WTC11 (cell line): ENCODE measurements at regions not wholly inside any gene's neighbourhood (a gene's known extent, or its start where the extent isn't known, plus 50 kb on each side); places are given as distances from the start of the nearest gene placed in this dataset.
A peak's percentile ranks its signal among the peaks of the same experiment; 100 is the strongest.

ENCODE experiments used
- ATAC-seq: fragments of 200-7000 bp; cut with Tn5 transposase; 2 replicates; pipeline ENCODE4 v1.10.0; 2021; ENCODE audit warnings: mild to moderate bottlenecking, moderate library complexity
- CTCF ChIA-PET: fragments of 300-600 bp; sonication (Branson Sonifier 250); formaldehyde crosslinking; loops from one replicate; lab custom pipeline; 2021; ENCODE audit warnings: antibody characterized with exemption; lab: Charles Lee
- POLR2A ChIA-PET: fragments of 350-600 bp; sonication (Branson Sonifier 250); formaldehyde crosslinking; loops from one replicate; lab custom pipeline; 2021; ENCODE audit warnings: antibody characterized with exemption; lab: Charles Lee
- DNase-seq: peaks from one replicate; pipeline ENCODE4 v3.0.0; 2021; ENCODE audit warnings: low spot score
- H3K27ac Mint-ChIP-seq: 2 replicates; pipeline ENCODE4 v1.8.0; 2021; ENCODE audit warnings: mixed read lengths
- H3K27me3 Mint-ChIP-seq: 2 replicates; pipeline ENCODE4 v1.8.0; 2021; ENCODE audit warnings: low read depth, mild to moderate bottlenecking, moderate library complexity, mixed read lengths
- H3K36me3 Mint-ChIP-seq: 2 replicates; pipeline ENCODE4 v1.8.0; 2021; ENCODE audit warnings: mixed read lengths
- H3K4me1 Mint-ChIP-seq: 2 replicates; pipeline ENCODE4 v1.8.0; 2022; ENCODE audit warnings: mixed read lengths
- H3K4me3 Mint-ChIP-seq: 2 replicates; pipeline ENCODE4 v1.8.0; 2021; ENCODE audit warnings: mild to moderate bottlenecking, moderate library complexity, mixed read lengths
- H3K9me3 Mint-ChIP-seq: 2 replicates; pipeline ENCODE4 v1.8.0; 2021; ENCODE audit warnings: mixed read lengths
- AR ChIP-seq: fragments of 250-450 bp; sonication (Bioruptor Pico); IDR thresholded peaks from 2 replicates; pipeline ENCODE4 v1.9.0; 2021; ENCODE audit warnings: mild to moderate bottlenecking
- CBFB ChIP-seq: sonication (generic); formaldehyde crosslinking; IDR thresholded peaks from 2 replicates; pipeline ENCODE4 v1.8.1; 2022; ENCODE audit warnings: mild to moderate bottlenecking, low read depth, missing genetic modification reagents
- E2F1 ChIP-seq: sonication (generic); formaldehyde crosslinking; IDR thresholded peaks from 2 replicates; pipeline ENCODE4 v1.8.0; 2022; ENCODE audit warnings: mild to moderate bottlenecking, missing genetic modification reagents
- ELF4 ChIP-seq: sonication (generic); formaldehyde crosslinking; IDR thresholded peaks from 2 replicates; pipeline ENCODE4 v1.8.1; 2022; ENCODE audit warnings: low read depth, mild to moderate bottlenecking, moderate library complexity, missing genetic modification reagents
- EMX1 ChIP-seq: fragments of 250-450 bp; sonication (Bioruptor Pico); IDR thresholded peaks from 2 replicates; pipeline ENCODE4 v1.8.0; 2021; ENCODE audit warnings: mild to moderate bottlenecking
- ETV6 ChIP-seq: sonication (generic); formaldehyde crosslinking; IDR thresholded peaks from 2 replicates; pipeline ENCODE4 v1.8.1; 2022; ENCODE audit warnings: mild to moderate bottlenecking, missing genetic modification reagents
- MAX ChIP-seq: sonication (generic); formaldehyde crosslinking; IDR thresholded peaks from 2 replicates; pipeline ENCODE4 v1.8.0; 2022; ENCODE audit warnings: mild to moderate bottlenecking, missing genetic modification reagents
- MXD4 ChIP-seq: fragments of 250-450 bp; sonication (Bioruptor Pico); IDR thresholded peaks from 2 replicates; pipeline ENCODE4 v1.8.0; 2021; ENCODE audit warnings: mild to moderate bottlenecking, moderate library complexity, borderline replicate concordance
- NFYB ChIP-seq: sonication (generic); formaldehyde crosslinking; conservative IDR thresholded peaks from 2 replicates; pipeline ENCODE4 v1.8.0; 2022; ENCODE audit warnings: low read depth, missing genetic modification reagents
- NR1H2 ChIP-seq: sonication (generic); formaldehyde crosslinking; IDR thresholded peaks from 2 replicates; pipeline ENCODE4 v1.9.0; 2021; ENCODE audit warnings: mild to moderate bottlenecking, moderate library complexity, missing genetic modification reagents
- NR2C2 ChIP-seq: sonication (generic); formaldehyde crosslinking; IDR thresholded peaks from 2 replicates; pipeline ENCODE4 v1.8.0; 2022; ENCODE audit warnings: mild to moderate bottlenecking, missing genetic modification reagents
- OVOL2 ChIP-seq: fragments of 250-450 bp; sonication (Bioruptor Pico); IDR thresholded peaks from 2 replicates; pipeline ENCODE4 v1.9.0; 2021; ENCODE audit warnings: mild to moderate bottlenecking, borderline replicate concordance
- RORB ChIP-seq: fragments of 250-450 bp; sonication (Bioruptor Pico); IDR thresholded peaks from 2 replicates; pipeline ENCODE4 v1.9.0; 2021; ENCODE audit warnings: mild to moderate bottlenecking
- TCF7 ChIP-seq: sonication (generic); formaldehyde crosslinking; IDR thresholded peaks from 2 replicates; pipeline ENCODE4 v1.8.0; 2022; ENCODE audit warnings: mild to moderate bottlenecking, low read depth, missing genetic modification reagents, moderate library complexity
- TEAD4 ChIP-seq: sonication (generic); formaldehyde crosslinking; IDR thresholded peaks from 2 replicates; pipeline ENCODE4 v1.8.0; 2022; ENCODE audit warnings: mild to moderate bottlenecking, missing genetic modification reagents
- ZNF423 ChIP-seq: fragments of 250-450 bp; sonication (Bioruptor Pico); IDR thresholded peaks from 2 replicates; pipeline ENCODE4 v2.1.2; 2022; ENCODE audit warnings: mild to moderate bottlenecking, moderate library complexity
- TF ChIP-seq, protein P1 (sequence below): sonication (generic); formaldehyde crosslinking; IDR thresholded peaks from 2 replicates; pipeline ENCODE4 v1.8.1; 2022; ENCODE audit warnings: mild to moderate bottlenecking, moderate library complexity, missing genetic modification reagents
- TF ChIP-seq, protein P2 (sequence below): fragments of 250-450 bp; sonication (Bioruptor Pico); IDR thresholded peaks from 2 replicates; pipeline ENCODE4 v1.9.0; 2021; ENCODE audit warnings: mild to moderate bottlenecking
- TF ChIP-seq, protein P3 (sequence below): sonication (generic); formaldehyde crosslinking; IDR thresholded peaks from 2 replicates; pipeline ENCODE4 v1.8.0; 2023; ENCODE audit warnings: mild to moderate bottlenecking, missing genetic modification reagents
- TF ChIP-seq, protein P4 (sequence below): fragments of 250-450 bp; sonication (Bioruptor Pico); IDR thresholded peaks from 2 replicates; pipeline ENCODE4 v1.8.0; 2021; ENCODE audit warnings: mild to moderate bottlenecking
- TF ChIP-seq, protein P5 (sequence below): sonication (generic); formaldehyde crosslinking; IDR thresholded peaks from 2 replicates; pipeline ENCODE4 v1.8.1; 2023; ENCODE audit warnings: mild to moderate bottlenecking, missing genetic modification reagents, moderate library complexity

- DNase-seq (no peak), ATAC-seq (no peak)
- peaks cover 34% of the 10 kb centered on the region for H3K4me1 Mint-ChIP-seq
- ChIA-PET CTCF (interaction anchor here (2.2 to 10.7 kb wide), 2 partner anchors 20 to 68 kb away, joined by 12 to 83 read pairs; no protein-coding TSS in a partner anchor), POLR2A (no interaction called here)
- peaks cover 5% of the 10 kb centered on the region for H3K27me3 Mint-ChIP-seq
- no peaks in the 10 kb centered on the region for H3K9me3 Mint-ChIP-seq
- no peaks in the 10 kb centered on the region for H3K36me3 Mint-ChIP-seq
- H3K27ac Mint-ChIP-seq = peak overlapping the region; percentile 71
- H3K4me3 Mint-ChIP-seq = no peak overlapping the region
- TF ChIP-seq EMX1 (CRISPR knock-in tag) (no peak), TCF7 (CRISPR knock-in tag) (no peak), OVOL2 (CRISPR knock-in tag) (no peak), ZNF423 (CRISPR knock-in tag) (no peak), ETV6 (CRISPR knock-in tag) (no peak), AR (CRISPR knock-in tag) (no peak)
- TF ChIP-seq, protein P1, sequence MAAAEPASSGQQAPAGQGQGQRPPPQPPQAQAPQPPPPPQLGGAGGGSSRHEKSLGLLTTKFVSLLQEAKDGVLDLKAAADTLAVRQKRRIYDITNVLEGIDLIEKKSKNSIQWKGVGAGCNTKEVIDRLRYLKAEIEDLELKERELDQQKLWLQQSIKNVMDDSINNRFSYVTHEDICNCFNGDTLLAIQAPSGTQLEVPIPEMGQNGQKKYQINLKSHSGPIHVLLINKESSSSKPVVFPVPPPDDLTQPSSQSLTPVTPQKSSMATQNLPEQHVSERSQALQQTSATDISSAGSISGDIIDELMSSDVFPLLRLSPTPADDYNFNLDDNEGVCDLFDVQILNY (CRISPR knock-in tag) = no peak
Measured at GRCh38 chr4:3860061-3860912, 94.1 kb downstream of the ADRA2C start.

DNA sequence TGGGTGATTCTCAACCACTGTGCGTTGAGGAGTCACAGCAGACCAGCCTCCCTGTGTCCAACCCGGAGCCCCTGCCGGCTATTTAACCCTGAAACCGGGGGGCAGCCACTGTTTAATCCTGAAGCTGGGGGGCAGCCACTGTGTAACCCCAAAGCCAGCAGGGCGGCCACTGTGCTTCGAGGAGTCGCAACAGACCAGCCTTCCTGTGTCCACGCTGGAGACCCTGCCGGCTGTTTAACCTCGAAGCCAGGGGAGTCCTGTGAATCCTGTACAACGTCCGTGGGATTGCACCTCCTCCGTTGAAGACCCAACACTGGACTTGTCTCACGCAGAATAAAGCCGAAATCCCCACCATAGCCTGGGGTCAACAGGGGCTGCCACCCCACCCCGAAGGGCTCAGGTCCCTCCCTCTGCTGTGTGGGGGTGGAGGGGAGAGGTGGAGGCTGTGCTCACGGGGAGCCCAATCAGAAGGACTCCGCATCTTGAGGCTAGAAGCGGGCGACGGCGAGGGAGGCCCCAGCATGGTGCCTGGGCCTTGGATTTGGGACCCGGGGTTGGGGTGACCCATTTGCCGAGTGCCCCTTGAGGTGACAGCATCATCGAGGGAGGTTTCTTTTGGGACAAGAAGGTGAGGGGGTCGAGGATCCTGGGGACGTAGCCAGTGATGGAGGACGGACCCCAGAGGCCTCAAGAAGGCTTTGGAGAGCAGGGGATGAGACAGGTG, 94.9 kb downstream of the ADRA2C start:
- Mint-ChIP-seq H3K36me3 (no peaks in the 10 kb centered on the region), H3K4me1 (peaks cover 30% of the 10 kb centered on the region), H3K9me3 (no peaks in the 10 kb centered on the region), H3K27me3 (peaks cover 1% of the 10 kb centered on the region; the same call in 1 of the 2 replicates), H3K27ac (no peak overlapping the region), H3K4me3 (no peak overlapping the region)
- ATAC-seq (no peak), DNase-seq (no peak)
- ChIA-PET CTCF (interaction anchor here (2.2 to 10.7 kb wide), 3 partner anchors 19 to 68 kb away, joined by 12 to 83 read pairs (median 24); no protein-coding TSS in a partner anchor), POLR2A (no interaction called here)
- TF ChIP-seq, protein P2, sequence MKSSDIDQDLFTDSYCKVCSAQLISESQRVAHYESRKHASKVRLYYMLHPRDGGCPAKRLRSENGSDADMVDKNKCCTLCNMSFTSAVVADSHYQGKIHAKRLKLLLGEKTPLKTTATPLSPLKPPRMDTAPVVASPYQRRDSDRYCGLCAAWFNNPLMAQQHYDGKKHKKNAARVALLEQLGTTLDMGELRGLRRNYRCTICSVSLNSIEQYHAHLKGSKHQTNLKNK (CRISPR knock-in tag) = no peak
- TF ChIP-seq ELF4 (CRISPR knock-in tag) = no peak
- no peak for TF ChIP-seq MAX (CRISPR knock-in tag)
- no peak for TF ChIP-seq MXD4 (CRISPR knock-in tag)
- no peak for TF ChIP-seq NR2C2 (CRISPR knock-in tag)
- TF ChIP-seq CBFB = no peak
- no peak for TF ChIP-seq RORB (CRISPR knock-in tag)
- TF ChIP-seq E2F1 (CRISPR knock-in tag) = no peak
- no peak for TF ChIP-seq NR1H2 (CRISPR knock-in tag)
- TF ChIP-seq, protein P3, sequence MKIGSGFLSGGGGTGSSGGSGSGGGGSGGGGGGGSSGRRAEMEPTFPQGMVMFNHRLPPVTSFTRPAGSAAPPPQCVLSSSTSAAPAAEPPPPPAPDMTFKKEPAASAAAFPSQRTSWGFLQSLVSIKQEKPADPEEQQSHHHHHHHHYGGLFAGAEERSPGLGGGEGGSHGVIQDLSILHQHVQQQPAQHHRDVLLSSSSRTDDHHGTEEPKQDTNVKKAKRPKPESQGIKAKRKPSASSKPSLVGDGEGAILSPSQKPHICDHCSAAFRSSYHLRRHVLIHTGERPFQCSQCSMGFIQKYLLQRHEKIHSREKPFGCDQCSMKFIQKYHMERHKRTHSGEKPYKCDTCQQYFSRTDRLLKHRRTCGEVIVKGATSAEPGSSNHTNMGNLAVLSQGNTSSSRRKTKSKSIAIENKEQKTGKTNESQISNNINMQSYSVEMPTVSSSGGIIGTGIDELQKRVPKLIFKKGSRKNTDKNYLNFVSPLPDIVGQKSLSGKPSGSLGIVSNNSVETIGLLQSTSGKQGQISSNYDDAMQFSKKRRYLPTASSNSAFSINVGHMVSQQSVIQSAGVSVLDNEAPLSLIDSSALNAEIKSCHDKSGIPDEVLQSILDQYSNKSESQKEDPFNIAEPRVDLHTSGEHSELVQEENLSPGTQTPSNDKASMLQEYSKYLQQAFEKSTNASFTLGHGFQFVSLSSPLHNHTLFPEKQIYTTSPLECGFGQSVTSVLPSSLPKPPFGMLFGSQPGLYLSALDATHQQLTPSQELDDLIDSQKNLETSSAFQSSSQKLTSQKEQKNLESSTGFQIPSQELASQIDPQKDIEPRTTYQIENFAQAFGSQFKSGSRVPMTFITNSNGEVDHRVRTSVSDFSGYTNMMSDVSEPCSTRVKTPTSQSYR (CRISPR knock-in tag) = no peak
- no peak for TF ChIP-seq TEAD4 (CRISPR knock-in tag)
- no peak for TF ChIP-seq NFYB (CRISPR knock-in tag)
- TF ChIP-seq, protein P1 (CRISPR knock-in tag) = no peak
- TF ChIP-seq, protein P4, sequence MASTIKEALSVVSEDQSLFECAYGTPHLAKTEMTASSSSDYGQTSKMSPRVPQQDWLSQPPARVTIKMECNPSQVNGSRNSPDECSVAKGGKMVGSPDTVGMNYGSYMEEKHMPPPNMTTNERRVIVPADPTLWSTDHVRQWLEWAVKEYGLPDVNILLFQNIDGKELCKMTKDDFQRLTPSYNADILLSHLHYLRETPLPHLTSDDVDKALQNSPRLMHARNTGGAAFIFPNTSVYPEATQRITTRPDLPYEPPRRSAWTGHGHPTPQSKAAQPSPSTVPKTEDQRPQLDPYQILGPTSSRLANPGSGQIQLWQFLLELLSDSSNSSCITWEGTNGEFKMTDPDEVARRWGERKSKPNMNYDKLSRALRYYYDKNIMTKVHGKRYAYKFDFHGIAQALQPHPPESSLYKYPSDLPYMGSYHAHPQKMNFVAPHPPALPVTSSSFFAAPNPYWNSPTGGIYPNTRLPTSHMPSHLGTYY (CRISPR knock-in tag) = no peak
- TF ChIP-seq, protein P5, sequence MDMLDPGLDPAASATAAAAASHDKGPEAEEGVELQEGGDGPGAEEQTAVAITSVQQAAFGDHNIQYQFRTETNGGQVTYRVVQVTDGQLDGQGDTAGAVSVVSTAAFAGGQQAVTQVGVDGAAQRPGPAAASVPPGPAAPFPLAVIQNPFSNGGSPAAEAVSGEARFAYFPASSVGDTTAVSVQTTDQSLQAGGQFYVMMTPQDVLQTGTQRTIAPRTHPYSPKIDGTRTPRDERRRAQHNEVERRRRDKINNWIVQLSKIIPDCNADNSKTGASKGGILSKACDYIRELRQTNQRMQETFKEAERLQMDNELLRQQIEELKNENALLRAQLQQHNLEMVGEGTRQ = no peak
